Glomerular visceral epithelial cell (primary cell): ENCODE measurements at regions not wholly inside any gene's neighbourhood (a gene's known extent, or its start where the extent isn't known, plus 50 kb on each side); places are given as distances from the start of the nearest gene placed in this dataset.

Experiments
- DNase-seq: peaks from one replicate; pipeline ENCODE4 v3.0.0-alpha.2; 2016; ENCODE audit errors: extremely low spot score

- DNase-seq: no peak
Measured at GRCh38 chr4:25578432-25578831, 77.2 kb upstream of the SLC34A2 start.

GRCh38 chr4:25580633-25581467 is 74.8 kb upstream of the SLC34A2 start:
- no peak for DNase-seq

- DNase-seq: no peak
Measured at GRCh38 chr4:25585901-25586523, 69.6 kb upstream of the SLC34A2 start.

- no peak for DNase-seq
Measured at GRCh38 chr4:25588206-25588605, 67.4 kb upstream of the SLC34A2 start.

- no peak for DNase-seq
Measured at GRCh38 chr4:25590171-25590570, 65.5 kb upstream of the SLC34A2 start.

GRCh38 chr4:25592736-25593135 is 62.9 kb upstream of the SLC34A2 start:
- no peak for DNase-seq
